PC-9 (cell line): ENCODE measurements at regions not wholly inside any gene's neighbourhood (a gene's known extent, or its start where the extent isn't known, plus 50 kb on each side); places are given as distances from the start of the nearest gene placed in this dataset.

Source experiments
- CTCF ChIP-seq: fragments of 200-600 bp; sonication (generic); conservative IDR thresholded peaks from 2 replicates; pipeline ENCODE4 v1.6.1; 2017; ENCODE audit warnings: mixed run types, antibody characterized with exemption, mild to moderate bottlenecking, moderate library complexity
- EZH2 ChIP-seq: fragments of 200-600 bp; sonication (generic); IDR thresholded peaks from 2 replicates; pipeline ENCODE4 v1.8.0; 2017; ENCODE audit warnings: antibody characterized with exemption, low read depth

- TF ChIP-seq CTCF: no peak
- TF ChIP-seq EZH2: no peak
Measured at GRCh38 chr7:41190581-41190980, 512.3 kb downstream of the INHBA start.
